SU-DHL-6 (cell line): ENCODE measurements at regions not wholly inside any gene's neighbourhood (a gene's known extent, or its start where the extent isn't known, plus 50 kb on each side); places are given as distances from the start of the nearest gene placed in this dataset.

Experiments
- EZH2phosphoT487 ChIP-seq: fragments of 200-600 bp; sonication (generic), shearing (Covaris generic); conservative IDR thresholded peaks from 2 replicates; pipeline ENCODE4 v1.6.1; 2018; ENCODE audit warnings: mild to moderate bottlenecking, antibody characterized with exemption, low read length, moderate library complexity, mixed read lengths
- TF ChIP-seq, protein P1 (sequence below): fragments of 200-600 bp; sonication (generic); IDR thresholded peaks from one replicate; pipeline ENCODE4 v1.5.1; 2017; ENCODE audit warnings: antibody characterized with exemption, mild to moderate bottlenecking, low read length, moderate library complexity; ENCODE audit not compliant: insufficient read depth, poor library complexity, severe bottlenecking

DNA sequence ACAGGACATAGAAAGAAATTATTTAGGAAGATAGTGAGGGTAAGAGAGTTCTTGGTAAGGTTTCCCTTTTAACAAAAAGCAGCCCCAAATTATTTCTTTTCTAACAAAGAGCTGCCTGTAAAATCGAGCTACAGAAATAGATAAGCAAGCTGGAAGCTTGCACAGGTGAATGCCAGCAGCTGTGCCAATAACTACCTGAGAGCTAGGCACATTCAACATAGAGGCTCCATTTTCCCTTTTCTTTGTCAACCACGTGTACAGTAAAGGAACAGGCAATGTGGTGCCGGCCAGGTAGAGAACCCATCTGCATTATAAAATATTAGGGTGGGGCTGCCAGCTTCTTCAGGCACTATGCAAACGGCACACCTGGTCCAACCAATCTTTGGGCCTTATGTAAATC lies 341.6 kb upstream of the JAG1 start:
- TF ChIP-seq, protein P1, sequence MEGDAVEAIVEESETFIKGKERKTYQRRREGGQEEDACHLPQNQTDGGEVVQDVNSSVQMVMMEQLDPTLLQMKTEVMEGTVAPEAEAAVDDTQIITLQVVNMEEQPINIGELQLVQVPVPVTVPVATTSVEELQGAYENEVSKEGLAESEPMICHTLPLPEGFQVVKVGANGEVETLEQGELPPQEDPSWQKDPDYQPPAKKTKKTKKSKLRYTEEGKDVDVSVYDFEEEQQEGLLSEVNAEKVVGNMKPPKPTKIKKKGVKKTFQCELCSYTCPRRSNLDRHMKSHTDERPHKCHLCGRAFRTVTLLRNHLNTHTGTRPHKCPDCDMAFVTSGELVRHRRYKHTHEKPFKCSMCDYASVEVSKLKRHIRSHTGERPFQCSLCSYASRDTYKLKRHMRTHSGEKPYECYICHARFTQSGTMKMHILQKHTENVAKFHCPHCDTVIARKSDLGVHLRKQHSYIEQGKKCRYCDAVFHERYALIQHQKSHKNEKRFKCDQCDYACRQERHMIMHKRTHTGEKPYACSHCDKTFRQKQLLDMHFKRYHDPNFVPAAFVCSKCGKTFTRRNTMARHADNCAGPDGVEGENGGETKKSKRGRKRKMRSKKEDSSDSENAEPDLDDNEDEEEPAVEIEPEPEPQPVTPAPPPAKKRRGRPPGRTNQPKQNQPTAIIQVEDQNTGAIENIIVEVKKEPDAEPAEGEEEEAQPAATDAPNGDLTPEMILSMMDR, result no peak
- TF ChIP-seq EZH2phosphoT487, result no peak
